GM21423 (cell line): ENCODE measurements at regions not wholly inside any gene's neighbourhood (a gene's known extent, or its start where the extent isn't known, plus 50 kb on each side); places are given as distances from the start of the nearest gene placed in this dataset.
"Not testable (repeated sequence)": the region's sequence is repeated elsewhere in the genome, so short reads cannot be mapped to it uniquely, and the experiment has no call there.

ENCODE experiments used
- ATAC-seq: cut with Tn5 transposase; IDR thresholded peaks from one replicate; pipeline ENCODE4 v1.9.1; 2021; ENCODE audit warnings: mild to moderate bottlenecking, moderate library complexity; ENCODE audit not compliant: unreplicated experiment

DNA sequence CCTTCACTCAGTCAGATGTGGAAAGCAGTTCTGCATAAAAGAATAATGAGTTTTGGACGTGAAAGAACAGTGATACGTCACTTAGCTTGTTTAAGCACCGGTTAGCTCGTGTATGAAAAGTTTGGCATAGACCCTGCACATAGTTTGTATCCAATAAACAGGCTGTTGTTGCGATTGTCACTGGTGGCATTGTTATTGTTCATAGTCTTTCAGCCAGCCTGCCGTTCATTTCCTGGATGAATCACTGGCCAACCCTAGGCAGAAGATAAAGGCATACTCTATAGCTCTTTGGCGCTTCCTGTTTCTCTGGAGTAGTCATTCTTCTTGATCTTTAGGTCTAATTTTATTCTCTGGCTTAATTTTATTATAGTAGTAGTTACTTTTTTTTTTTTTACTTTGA, 57.8 kb upstream of the ANKRD30A start:
- no peak for ATAC-seq

DNA sequence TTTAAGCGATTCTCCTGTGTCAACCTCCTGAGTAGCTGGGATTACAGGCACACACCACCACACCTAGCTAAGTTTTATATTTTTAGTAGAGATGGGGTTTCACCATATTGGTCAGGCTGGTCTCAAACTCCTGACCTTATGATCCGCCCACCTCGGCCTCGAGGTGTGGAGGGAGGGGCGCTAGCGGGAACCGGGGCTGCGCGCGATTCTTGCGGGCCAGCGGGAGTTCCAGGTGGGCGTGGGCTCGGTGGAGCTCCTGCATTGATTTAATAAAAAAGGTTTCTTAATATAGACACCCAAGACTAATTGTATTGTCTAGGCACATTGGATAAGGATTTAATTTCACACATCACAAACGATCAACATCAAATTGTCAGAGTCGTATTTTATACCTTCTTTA, 63.1 kb upstream of the ANKRD30A start:
- not testable (repeated sequence) for ATAC-seq

DNA sequence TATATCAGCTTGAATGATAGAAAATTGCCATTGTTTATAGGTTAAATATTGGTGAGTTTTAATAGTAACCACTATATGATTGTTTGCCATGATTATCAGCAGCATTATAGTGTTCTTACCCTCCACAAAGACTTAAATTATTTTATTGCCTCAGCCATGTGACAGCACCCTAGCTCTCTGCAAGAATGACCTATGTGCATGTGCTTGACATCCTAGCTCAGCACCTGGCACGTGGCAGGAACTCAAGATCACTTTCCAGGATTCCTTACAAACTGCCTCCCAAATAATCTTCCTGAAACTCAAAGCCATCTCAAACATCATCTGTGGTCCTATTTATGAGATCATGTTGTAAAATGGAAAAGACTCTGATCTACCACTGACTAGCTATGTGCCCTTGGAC, 68.1 kb upstream of the ANKRD30A start:
- no peak for ATAC-seq

DNA sequence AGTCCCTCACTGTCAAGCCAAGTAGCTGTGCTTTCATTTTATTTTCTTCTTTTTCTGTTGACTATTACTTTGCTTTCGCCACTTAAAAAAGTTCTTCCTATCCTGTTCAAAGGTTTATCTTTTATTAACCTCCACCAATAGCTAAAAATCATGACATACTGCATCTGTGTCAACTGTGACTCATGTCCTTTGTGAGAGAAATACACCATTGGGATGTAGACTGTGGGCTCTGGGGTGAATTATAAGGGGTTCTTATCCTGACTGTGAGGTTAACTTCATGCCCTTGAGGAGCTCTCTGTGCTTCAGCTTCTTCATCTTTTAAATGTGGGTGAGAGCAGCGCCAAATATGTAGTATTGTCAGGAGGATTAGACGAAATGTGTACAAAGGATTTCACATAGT, 71.9 kb upstream of the ANKRD30A start:
- ATAC-seq, result no peak

DNA sequence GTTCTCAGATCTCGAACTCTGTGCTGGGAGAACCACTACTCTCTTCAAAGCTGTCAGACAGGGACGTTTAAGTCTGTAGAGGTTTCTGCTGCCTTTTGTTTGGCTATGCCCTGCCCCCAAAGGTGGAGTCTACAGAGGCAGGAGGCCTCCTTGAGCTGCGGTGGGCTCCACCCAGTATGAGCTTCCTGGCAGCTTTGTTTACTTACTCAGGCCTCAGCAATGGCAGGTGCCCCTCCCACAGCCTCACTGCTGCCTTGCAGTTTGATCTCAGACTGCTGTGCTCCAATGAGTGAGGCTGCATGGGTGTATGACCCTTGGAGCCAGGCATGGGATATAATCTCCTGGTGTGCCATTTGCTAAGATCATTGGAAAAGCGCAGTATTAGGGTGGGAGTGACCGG, 75.4 kb upstream of the ANKRD30A start:
- ATAC-seq, result not testable (repeated sequence)

DNA sequence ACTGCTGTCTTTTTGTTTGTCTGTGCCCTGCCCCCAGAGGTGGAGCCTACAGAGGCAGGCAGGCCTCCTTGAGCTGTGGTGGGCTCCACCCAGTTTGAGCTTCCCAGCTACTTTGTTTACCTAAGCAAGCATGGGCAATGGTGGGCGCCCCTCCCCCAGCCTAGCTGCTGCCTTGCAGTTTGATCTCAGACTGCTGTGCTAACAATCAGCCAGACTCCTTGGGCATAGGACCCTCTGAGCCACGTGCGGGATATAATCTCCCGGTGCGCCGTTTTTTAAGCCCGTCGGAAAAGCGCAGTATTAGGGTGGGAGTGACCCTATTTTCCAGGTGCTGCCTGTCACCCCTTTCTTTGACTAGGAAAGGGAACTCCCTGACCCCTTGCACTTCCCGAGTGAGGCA, 81.1 kb upstream of the ANKRD30A start:
- not testable (repeated sequence) for ATAC-seq

DNA sequence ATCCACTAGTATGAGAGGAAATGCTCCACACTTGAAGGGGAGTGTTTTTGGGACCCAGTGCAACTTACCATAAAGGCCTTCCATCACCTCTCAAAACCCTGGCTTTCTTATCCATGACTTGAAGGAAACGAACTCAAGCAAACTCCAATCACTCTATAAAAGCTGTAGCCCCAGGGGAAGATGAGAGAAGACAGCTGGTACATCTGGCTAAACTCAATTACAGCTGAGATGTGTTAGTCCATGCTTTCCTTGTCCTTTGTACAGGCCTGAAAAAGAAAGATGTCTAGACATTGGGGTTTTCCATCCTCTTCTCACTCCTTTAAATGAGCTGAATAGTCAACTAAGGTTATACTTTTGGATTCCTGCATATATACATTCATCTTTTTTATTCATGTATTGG, 89.5 kb upstream of the ANKRD30A start:
- ATAC-seq, result no peak

DNA sequence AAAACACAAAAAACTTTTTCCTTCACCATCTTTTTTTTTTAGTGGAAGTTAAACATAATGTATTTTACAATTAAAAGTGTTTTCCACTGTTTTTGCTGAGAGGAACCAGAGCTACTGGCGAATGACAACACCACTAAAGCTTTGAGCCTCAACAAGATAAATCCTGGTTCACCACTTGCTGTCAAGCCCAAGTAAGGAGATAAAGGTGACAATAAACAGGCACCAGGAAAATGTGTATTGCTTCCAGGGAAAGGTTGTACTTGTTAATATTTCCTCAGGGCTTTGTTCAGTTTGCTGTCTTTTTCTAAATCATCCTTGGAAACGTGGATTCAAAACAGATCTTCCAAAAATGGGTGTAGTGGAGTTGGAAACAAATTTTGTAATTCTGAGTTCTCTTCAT, 109.9 kb upstream of the ANKRD30A start:
- ATAC-seq, result no peak

DNA sequence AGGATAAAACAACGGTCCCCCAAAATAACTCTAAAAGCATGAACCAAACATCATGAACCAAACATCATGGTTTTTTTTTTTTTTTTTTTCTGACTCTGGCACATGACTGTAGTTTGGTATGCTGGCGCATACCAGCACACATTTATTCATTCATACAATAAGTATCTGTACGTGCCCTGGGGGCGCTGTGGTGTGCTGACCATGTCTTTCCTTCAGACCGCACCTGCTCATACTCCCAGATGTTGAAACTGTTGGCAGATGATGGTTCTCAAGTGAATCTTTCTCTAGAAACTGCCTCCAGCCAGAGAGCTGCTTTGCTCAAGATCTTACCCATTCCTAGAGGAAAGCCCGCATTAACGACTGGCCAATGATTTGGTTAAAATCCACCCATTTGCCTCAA, 114.7 kb upstream of the ANKRD30A start:
- ATAC-seq, result no peak

DNA sequence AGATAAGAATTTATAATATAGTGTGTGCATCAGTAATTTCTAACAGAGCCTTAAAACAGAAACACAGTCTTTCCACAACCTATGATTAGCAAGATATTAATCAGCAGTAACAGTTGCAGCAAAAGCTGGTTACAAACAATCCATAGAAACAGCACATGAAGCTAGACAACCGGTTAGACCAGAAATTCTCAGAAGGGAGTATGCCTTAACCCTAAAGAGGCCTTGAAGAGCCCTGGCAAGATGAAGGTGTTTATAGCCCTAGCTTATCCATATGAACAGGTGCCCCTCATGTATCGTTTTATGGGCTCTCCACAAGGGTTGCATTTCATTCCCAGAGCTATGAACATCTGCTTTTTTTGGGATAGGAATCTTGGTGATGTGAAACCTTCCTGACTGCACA, 117.1 kb upstream of the ANKRD30A start:
- ATAC-seq, result not testable (repeated sequence)

DNA sequence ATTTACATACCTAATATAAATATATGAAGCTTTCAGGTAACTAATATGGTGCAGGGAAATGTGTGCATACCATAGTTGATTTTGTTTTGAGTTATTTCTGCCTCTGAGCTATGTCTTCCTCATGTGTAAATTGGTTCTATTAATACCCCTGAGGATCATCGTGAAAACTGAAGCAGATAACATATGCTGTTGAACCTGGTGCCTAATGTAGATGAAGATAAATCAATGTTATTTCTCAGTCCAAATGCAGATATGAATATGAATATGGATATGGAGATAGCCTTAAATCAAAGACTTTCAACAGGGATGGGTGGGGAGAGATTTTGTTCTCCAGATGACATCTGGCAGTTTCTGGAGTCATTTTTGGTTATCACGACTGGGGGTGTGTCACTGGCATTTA, 122.3 kb upstream of the ANKRD30A start:
- ATAC-seq, result no peak

DNA sequence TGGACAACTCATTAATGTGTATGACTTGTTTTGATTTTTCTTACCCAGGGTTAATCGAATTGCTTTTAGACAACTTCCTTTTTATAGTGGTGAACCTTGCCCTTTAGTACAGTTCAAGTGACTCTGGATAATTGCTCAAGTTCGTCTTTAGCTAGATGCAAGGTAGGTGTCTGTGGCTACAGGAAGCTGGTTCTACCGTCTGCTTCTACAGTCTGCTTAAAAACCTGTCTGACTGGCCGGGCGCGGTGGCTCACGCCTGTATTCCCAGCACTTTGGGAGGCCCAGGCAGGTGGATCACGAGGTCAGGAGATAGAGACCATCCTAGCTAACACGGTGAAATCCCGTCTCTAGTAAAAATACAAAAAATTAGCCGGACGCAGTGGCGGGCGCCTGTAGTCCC, 129.6 kb upstream of the ANKRD30A start:
- not testable (repeated sequence) for ATAC-seq

DNA sequence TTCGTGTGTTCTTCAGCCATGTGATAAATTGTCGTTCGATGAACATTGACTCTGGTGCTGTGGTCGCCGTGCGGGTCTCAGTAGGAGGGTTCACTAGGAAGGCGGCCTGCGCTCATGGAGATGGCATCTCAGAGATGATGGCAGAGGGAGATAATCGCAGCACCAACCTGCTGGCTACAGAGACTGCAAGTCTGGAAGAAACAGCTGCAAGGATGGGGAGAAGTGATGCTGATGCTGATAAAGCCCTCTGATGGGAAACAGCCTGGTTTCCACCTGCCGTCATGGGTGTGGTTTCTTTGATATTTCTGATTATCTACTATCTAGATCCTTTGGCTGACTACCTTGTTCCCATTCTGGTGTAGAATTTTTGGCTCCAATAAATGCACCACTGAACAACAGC, 130.5 kb upstream of the ANKRD30A start:
- ATAC-seq, result no peak

DNA sequence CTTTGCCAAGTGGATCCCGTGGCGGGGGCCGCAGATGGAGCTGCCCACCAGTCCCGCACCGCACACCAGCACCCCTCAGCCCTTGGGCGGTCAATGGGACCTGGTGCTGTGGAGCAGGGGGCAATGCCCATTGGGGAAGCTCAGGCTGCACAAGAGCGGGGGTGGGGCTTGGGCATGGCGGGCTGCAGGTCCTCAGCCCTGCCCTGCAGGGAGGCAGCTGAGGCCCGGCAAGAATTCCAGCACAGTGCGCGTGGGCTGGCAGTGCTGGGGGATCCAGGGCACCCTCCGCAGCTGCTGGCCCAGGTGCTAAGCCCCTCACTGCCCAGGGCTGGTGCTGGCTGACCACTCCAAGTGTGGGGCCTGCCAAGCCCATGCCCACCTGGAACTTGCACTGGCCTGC, 136.2 kb upstream of the ANKRD30A start:
- ATAC-seq, result no peak

DNA sequence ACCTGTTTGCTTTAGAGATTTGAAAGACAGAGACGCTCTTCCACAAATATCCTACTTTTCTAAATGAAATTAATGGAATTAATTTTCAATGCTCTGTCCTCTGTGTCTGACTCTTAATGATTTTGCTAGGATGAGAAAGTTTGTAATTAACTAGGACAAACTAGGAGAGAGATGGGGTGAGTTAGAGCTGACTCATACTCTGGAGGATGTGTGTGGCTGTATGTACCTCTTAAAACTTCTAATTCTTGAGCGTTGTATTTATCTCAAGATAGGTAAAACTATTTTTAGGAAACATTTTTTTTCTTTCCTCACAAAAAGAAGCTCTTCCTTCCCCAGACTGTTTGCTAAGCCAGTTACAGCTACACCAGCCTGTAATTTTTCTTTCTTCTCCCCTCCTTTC, 178.8 kb upstream of the ANKRD30A start:
- no peak for ATAC-seq

DNA sequence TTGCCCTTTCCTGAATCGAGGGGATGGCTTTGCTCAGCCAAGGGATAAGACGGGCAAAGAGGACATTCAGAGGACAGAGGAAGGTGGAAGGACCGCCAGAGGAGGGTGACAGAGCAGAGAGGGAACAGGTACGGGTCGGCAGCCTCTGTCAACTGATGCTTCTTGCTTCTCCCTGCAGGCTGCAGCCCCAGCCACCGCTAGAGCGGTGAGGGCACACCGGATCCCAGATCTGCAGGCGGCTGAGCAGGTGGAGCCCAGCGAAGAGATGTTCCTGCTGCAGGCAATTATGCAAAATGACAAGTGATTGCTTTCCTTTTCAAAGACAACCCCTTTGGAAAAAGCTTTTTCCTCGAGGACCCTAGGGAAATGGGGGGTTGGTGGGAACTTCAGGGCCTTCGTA, 181.9 kb upstream of the ANKRD30A start:
- no peak for ATAC-seq

DNA sequence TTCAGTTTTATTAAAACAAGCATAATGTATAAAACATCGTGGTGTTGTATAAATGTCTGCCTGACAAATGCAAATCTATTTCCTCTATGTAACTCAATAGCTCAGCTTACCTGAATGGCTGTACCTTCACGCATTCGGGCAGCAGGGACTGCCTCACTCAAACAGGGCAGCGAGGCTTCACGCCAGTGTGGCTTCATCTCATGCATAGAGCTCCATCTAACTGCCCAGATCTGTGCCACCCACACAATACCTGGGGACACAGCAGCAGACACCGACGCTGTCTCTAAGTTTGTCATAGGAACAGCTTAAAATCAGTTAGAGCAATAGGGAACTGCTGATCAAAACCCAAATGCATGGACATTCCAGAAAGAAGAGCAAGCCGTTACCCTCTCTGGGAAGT, 182.8 kb upstream of the ANKRD30A start:
- no peak for ATAC-seq

DNA sequence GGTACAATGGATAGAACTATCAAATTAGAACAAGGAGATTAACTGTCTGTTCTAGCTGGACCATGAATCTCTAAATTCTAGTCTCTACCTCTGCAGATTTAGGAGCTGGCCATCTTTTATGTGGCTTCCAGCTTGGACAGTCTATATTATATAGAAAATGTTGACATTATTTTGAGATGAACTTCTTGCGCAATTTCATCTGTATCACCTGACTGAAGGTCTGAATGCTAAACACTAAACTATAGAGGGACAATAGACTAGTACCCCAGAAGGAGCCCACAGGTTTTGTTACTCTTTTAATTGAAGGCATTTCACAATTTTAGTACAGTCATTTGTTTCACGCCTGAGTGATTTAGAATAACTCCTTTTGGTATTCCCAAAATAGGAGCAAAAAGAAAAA, 222.4 kb upstream of the ANKRD30A start:
- no peak for ATAC-seq

DNA sequence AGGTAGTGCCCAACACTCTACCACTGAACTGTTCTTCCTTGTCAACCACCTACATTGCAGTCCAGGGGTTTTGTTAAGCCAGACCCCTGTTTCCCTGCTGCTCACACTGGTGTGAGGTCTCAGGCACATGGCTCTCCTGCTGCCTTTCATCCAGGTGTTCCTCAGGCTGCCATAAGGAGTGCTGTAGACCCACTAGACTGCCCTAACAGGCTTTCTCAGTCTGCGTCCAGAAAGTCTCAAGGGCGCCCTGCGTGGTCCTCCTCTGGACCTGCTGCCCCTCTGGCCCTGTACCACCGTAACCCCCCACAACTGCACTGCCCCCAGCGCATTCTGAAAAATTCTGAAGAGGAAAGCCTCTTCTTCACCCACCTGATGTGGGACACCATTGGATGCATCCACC, 225.7 kb upstream of the ANKRD30A start:
- ATAC-seq, result no peak

DNA sequence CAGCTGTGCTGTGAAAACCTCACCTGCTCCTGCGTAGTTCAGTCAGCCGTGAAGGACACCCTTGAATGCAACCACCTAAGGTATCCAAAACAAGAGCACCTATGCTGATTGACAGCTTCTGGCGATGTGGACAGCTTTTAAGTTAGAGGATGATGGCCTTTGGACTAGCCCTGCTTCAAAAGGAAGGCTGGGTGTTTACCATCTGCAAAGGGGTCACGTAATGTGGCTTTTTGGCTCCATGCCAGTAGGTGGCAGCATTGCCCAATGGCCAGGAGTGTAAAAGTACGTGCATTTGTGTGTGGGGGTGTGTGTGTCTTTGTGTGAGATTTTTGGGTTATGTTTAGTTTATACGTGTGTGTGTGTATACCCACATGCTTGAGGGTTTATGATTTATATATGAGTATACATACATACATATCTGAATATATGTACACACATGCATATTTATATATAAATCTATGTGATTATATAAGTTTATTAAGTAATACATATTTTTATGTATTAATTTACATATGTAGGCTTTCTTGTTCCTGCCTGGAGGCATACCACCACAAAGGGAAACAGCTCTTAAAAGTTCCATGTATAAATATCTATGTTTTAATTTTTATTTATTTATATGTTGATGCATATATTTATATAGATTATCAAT, 236.3 kb upstream of the ANKRD30A start:
- ATAC-seq, result peak; percentile 81

DNA sequence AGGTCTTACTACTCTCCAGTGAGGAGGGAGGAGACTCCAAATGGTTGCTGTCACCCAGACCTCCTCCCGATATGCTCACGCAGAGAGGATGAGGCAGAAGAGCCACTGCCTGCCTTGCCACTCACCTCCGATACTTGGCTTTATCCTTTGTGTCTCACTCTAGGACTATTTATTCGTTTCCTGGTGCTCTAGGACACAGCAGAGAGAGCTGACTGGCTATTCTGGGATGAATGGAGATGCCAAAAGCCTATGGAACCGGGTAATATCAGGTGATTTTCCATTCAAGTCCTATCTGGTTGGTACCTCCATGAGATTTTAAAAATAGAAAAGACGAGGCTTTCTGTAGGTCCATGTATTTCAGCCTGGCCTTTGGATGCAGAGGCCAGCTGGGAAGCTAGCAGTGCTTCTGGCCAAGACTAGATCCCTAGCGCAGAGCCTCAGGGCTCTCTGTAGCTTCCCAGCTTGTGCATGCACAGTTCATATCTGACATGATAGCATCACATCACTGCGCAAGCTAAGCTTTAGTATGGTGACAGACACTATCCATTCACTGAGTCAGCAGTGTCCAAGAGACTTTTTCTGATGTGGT, 239.0 kb upstream of the ANKRD30A start:
- ATAC-seq, result no peak

DNA sequence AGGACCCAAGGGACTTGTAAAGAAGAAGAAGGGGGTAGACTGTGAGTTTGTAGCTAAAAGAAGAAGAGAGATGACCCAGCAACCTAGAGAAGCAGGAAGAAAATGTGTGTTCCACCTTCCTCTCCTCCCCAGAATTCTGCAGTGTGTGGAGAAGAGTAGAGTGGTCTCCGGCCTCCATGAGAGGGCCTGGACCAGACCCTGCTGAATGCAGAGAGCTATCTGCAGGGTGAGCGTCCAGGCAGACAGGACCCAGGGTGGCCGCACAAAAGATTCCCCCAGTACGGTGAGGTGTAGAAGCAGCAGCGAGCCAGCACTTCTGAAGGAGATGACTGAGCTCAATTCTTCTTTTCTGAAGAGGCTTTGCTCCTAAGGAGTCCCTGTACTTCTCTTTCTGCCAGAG, 239.7 kb upstream of the ANKRD30A start:
- ATAC-seq, result no peak

DNA sequence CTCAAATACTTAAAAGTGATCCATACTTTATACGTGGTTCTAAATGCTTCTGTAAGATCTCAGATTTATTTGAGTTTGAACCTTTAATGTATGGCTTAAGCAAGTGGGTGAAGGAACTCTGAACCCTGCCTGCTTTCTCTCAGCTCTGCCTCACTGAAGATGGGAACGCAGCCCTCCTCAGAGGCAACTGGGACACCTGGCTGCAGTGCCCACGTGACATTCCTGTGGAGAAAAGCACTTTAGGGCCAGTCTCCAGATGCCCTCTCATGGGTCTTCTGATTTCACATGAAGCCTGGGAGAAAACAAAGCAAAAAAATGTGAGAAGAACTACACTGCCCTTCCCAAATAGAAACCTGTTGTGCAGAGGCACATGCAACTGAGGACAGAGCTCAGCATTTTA, 242.6 kb upstream of the ANKRD30A start:
- ATAC-seq, result no peak
